ENCODE measurements at regions not wholly inside any gene's neighbourhood (a gene's known extent, or its start where the extent isn't known, plus 50 kb on each side); places are given as distances from the start of the nearest gene placed in this dataset.
A peak's percentile ranks its signal among the peaks of the same experiment; 100 is the strongest.
"Not testable (repeated sequence)": the region's sequence is repeated elsewhere in the genome, so short reads cannot be mapped to it uniquely, and the experiment has no call there.

GRCh38 chr15:63434576-63435186 is 53.0 kb upstream of the CA12 start:
- DNase-seq (ENCODE audit: low spot score): no peak
- intact Hi-C loops (cut with DNase I): no loop called here

GRCh38 chr15:63435204-63435820 is 53.7 kb upstream of the CA12 start:
- intact Hi-C loops (cut with DNase I): no loop called here
- no peak for DNase-seq (ENCODE audit: low spot score)

- DNase-seq (ENCODE audit: low spot score): no peak
- intact Hi-C loops (cut with DNase I): no loop called here
Observed at GRCh38 chr15:63436341-63436740, 54.7 kb upstream of the CA12 start.

- intact Hi-C loops (cut with DNase I): no loop called here
- peak; percentile 89 for DNase-seq (ENCODE audit: low spot score)
Observed at GRCh38 chr15:63436872-63437375, 55.3 kb upstream of the CA12 start.

GRCh38 chr15:63439536-63440264 is 58.1 kb upstream of the CA12 start:
- intact Hi-C loops (cut with DNase I): no loop called here
- DNase-seq (ENCODE audit: low spot score): no peak

GRCh38 chr15:63440265-63440648 is 58.6 kb upstream of the CA12 start:
- intact Hi-C loops (cut with DNase I): no loop called here
- DNase-seq (ENCODE audit: low spot score): no peak

GRCh38 chr15:63440756-63441155 is 59.1 kb upstream of the CA12 start:
- no peak for DNase-seq (ENCODE audit: low spot score)
- intact Hi-C loops (cut with DNase I): no loop called here

GRCh38 chr15:63441266-63441665 is 59.6 kb upstream of the CA12 start:
- intact Hi-C loops (cut with DNase I): no loop called here
- no peak for DNase-seq (ENCODE audit: low spot score)

- intact Hi-C loops (cut with DNase I): no loop called here
- DNase-seq (ENCODE audit: low spot score): no peak
Observed at GRCh38 chr15:63442080-63442479, 60.4 kb upstream of the CA12 start.

- intact Hi-C loops (cut with DNase I): no loop called here
- no peak for DNase-seq (ENCODE audit: low spot score)
Observed at GRCh38 chr15:63444611-63445010, 59.8 kb upstream of the USP3 start.

- no peak for DNase-seq (ENCODE audit: low spot score)
- intact Hi-C loops (cut with DNase I): no loop called here
Observed at GRCh38 chr15:63446255-63446654, 58.1 kb upstream of the USP3 start.

- no peak for DNase-seq (ENCODE audit: low spot score)
- intact Hi-C loops (cut with DNase I): no loop called here
Observed at GRCh38 chr15:63447017-63447676, 57.2 kb upstream of the USP3 start.

- no peak for DNase-seq (ENCODE audit: low spot score)
- intact Hi-C loops (cut with DNase I): no loop called here
Observed at GRCh38 chr15:63448266-63448665, 56.1 kb upstream of the USP3 start.

GRCh38 chr15:63448872-63449555 is 55.4 kb upstream of the USP3 start:
- DNase-seq (ENCODE audit: low spot score): peak; percentile 85
- intact Hi-C loops (cut with DNase I): not testable (repeated sequence)

- intact Hi-C loops (cut with DNase I): no loop called here
- DNase-seq (ENCODE audit: low spot score): no peak
Observed at GRCh38 chr15:63449731-63450130, 54.7 kb upstream of the USP3 start.

GRCh38 chr15:63450884-63451225 is 53.5 kb upstream of the USP3 start:
- DNase-seq (ENCODE audit: low spot score): no peak
- intact Hi-C loops (cut with DNase I): no loop called here

GRCh38 chr15:63451671-63452315 is 52.6 kb upstream of the USP3 start:
- intact Hi-C loops (cut with DNase I): no loop called here
- DNase-seq (ENCODE audit: low spot score): no peak

GRCh38 chr15:63452552-63453136 is 51.7 kb upstream of the USP3 start:
- no peak for DNase-seq (ENCODE audit: low spot score)
- intact Hi-C loops (cut with DNase I): no loop called here

All from cardiac septum (tissue), 1 donor.